ENCODE measurements at regions not wholly inside any gene's neighbourhood (a gene's known extent, or its start where the extent isn't known, plus 50 kb on each side); places are given as distances from the start of the nearest gene placed in this dataset.

GRCh38 chr18:59758837-59759236 is 61.6 kb upstream of the CCBE1 start:
- H3K9me2 ChIP-seq (ENCODE audit: low read depth, low read length) = no peaks in the 10 kb centered on the region
- no peaks in the 10 kb centered on the region for H3K4me1 ChIP-seq (ENCODE audit: insufficient read depth, low read length, severe bottlenecking)
- no peak overlapping the region for H3K9ac ChIP-seq (ENCODE audit: low read length)
- no peaks in the 10 kb centered on the region for H3K36me3 ChIP-seq (ENCODE audit: insufficient read depth, low read length)
- no peaks in the 10 kb centered on the region for H3K79me2 ChIP-seq (ENCODE audit: insufficient read depth, low read length)
- no peak overlapping the region for H2AFZ ChIP-seq (ENCODE audit: low read length)
- no peaks in the 10 kb centered on the region for H3K9me3 ChIP-seq (ENCODE audit: low read length)
- no peak overlapping the region for H3K4me3 ChIP-seq (ENCODE audit: low read depth, low read length, poor library complexity, severe bottlenecking)
- H3F3A ChIP-seq (ENCODE audit: insufficient read depth, low read length) = no peaks in the 10 kb centered on the region
- TF ChIP-seq EZH2 (IDR thresholded peaks at IDR 0.05; ENCODE audit: borderline replicate concordance, low read length) (no peak), CTCF (IDR thresholded peaks at IDR 0.05; ENCODE audit: low read length) (no peak)
- H3K27me3 ChIP-seq (ENCODE audit: insufficient read depth, low read length) = no peaks in the 10 kb centered on the region
- H3K27ac ChIP-seq (ENCODE audit: low read depth, low read length, poor library complexity, severe bottlenecking) = no peak overlapping the region
- no peak overlapping the region for H3K4me2 ChIP-seq (ENCODE audit: low read length)
- H4K20me1 ChIP-seq (ENCODE audit: insufficient read depth, low read length) = no peaks in the 10 kb centered on the region

- no peaks in the 10 kb centered on the region for H3K36me3 ChIP-seq (ENCODE audit: insufficient read depth, low read length)
- no peak overlapping the region for H3K27ac ChIP-seq (ENCODE audit: low read depth, low read length, poor library complexity, severe bottlenecking)
- TF ChIP-seq CTCF (IDR thresholded peaks at IDR 0.05; ENCODE audit: low read length) = no peak
- no peak for TF ChIP-seq EZH2 (IDR thresholded peaks at IDR 0.05; ENCODE audit: borderline replicate concordance, low read length)
Observed at GRCh38 chr18:59758106-59758505, 60.9 kb upstream of the CCBE1 start.

GRCh38 chr18:59752666-59753065 is 55.4 kb upstream of the CCBE1 start:
- Histone ChIP-seq H3F3A (ENCODE audit: insufficient read depth, low read length) (no peaks in the 10 kb centered on the region), H3K9ac (ENCODE audit: low read length) (no peak overlapping the region), H3K9me3 (ENCODE audit: low read length) (no peaks in the 10 kb centered on the region), H3K27me3 (ENCODE audit: insufficient read depth, low read length) (no peaks in the 10 kb centered on the region), H3K4me2 (ENCODE audit: low read length) (no peak overlapping the region), H3K79me2 (ENCODE audit: insufficient read depth, low read length) (no peaks in the 10 kb centered on the region), H4K20me1 (ENCODE audit: insufficient read depth, low read length) (no peaks in the 10 kb centered on the region), H3K27ac (ENCODE audit: low read depth, low read length, poor library complexity, severe bottlenecking) (no peak overlapping the region), H3K9me2 (ENCODE audit: low read depth, low read length) (no peaks in the 10 kb centered on the region), H2AFZ (ENCODE audit: low read length) (no peak overlapping the region), H3K4me3 (ENCODE audit: low read depth, low read length, poor library complexity, severe bottlenecking) (no peak overlapping the region), H3K4me1 (ENCODE audit: insufficient read depth, low read length, severe bottlenecking) (no peaks in the 10 kb centered on the region), H3K36me3 (ENCODE audit: insufficient read depth, low read length) (no peaks in the 10 kb centered on the region)
- TF ChIP-seq CTCF (IDR thresholded peaks at IDR 0.05; ENCODE audit: low read length) (no peak), EZH2 (IDR thresholded peaks at IDR 0.05; ENCODE audit: borderline replicate concordance, low read length) (no peak)

More at GRCh38 chr18:59758106-59758505, 60.9 kb upstream of the CCBE1 start:
- H3F3A ChIP-seq (ENCODE audit: insufficient read depth, low read length) = no peaks in the 10 kb centered on the region
- no peaks in the 10 kb centered on the region for H3K27me3 ChIP-seq (ENCODE audit: insufficient read depth, low read length)
- no peaks in the 10 kb centered on the region for H4K20me1 ChIP-seq (ENCODE audit: insufficient read depth, low read length)
- H3K9ac ChIP-seq (ENCODE audit: low read length) = no peak overlapping the region
- no peaks in the 10 kb centered on the region for H3K79me2 ChIP-seq (ENCODE audit: insufficient read depth, low read length)
- no peak overlapping the region for H2AFZ ChIP-seq (ENCODE audit: low read length)
- H3K4me2 ChIP-seq (ENCODE audit: low read length) = no peak overlapping the region
- H3K9me3 ChIP-seq (ENCODE audit: low read length) = no peaks in the 10 kb centered on the region
- no peaks in the 10 kb centered on the region for H3K9me2 ChIP-seq (ENCODE audit: low read depth, low read length)
- no peak overlapping the region for H3K4me3 ChIP-seq (ENCODE audit: low read depth, low read length, poor library complexity, severe bottlenecking)
- H3K4me1 ChIP-seq (ENCODE audit: insufficient read depth, low read length, severe bottlenecking) = no peaks in the 10 kb centered on the region
